ENCODE measurements at regions not wholly inside any gene's neighbourhood (a gene's known extent, or its start where the extent isn't known, plus 50 kb on each side); places are given as distances from the start of the nearest gene placed in this dataset.

DNA sequence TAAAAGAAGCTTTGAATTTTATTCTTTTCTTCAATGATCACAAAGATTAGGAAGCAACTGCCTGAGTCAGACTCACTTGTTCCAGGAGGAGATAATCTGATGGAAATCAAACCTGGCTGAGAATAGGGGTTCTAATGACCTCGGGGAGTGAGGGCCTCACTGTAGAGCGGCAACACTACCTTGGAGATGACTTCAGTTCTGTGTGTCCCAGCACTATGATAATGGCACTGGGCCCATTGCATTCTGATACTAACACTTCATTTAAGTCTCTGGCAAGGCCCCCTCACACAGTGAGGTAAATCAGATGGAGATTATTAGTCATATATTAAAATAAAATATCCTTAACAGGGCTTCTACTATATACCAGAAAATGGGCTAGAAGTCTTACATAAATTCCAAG, 233.3 kb upstream of the EGLN3 start:
- DNase-seq = no peak
- intact Hi-C loops (cut with DNase I) = no loop called here

DNA sequence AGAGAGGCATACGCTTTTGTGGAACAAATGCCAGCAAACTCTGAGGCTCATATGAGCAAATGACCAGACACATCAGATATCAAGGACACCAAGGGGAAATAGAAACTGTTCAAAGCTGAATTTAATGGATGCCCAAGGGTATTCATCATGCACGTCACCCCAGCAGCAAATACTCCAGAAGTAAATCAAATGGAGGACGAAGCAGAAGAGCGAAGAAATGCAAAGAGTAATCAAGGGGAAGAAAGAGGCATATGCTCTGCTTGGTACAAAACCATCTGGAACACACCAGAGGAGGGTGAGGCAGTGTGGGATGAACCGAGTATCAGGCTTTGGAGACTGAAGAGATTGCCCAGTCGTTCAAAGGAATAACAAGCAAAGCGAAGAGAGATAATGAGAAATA, 232.6 kb upstream of the EGLN3 start:
- intact Hi-C loops (cut with DNase I) = no loop called here
- DNase-seq = no peak

DNA sequence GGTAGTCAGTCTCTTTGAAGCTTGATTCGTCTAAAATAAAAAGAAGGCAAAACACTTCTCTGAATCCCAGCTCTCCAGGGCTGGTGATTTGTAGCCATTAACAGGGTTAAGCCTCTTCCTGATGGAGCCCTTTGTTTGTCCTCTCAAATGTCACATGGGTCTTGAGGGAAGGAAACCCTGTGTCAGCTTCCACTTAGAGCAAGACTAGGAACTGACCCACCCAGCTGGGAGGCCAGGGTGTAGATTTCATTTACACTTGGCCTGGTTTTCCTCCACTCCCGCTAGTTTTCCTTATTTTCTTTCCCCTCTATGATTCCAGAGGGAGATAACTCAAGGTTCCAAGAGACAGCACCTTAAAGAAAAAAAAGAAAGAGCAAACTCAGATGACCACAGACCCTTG, 230.5 kb upstream of the EGLN3 start:
- intact Hi-C loops (cut with DNase I) = no loop called here
- DNase-seq = no peak

DNA sequence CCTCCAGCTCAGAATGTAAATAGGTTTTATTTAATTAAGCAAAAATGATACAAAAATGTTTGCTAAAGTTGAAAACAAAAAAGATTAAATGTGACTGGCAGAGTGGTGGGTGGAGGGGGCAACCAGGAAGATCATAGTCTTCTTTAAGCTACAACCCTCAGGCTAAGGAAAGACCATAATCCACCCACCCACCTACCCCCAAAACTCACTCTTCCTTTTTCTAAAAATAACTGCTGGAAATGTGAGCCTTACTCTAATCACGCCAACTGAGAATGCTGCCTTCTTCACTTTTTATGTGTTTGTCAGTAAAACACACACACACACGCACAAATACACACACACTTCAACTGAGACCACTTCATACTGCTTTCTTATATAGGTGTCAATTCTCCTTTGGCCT, 230.0 kb upstream of the EGLN3 start:
- intact Hi-C loops (cut with DNase I) = no loop called here

DNA sequence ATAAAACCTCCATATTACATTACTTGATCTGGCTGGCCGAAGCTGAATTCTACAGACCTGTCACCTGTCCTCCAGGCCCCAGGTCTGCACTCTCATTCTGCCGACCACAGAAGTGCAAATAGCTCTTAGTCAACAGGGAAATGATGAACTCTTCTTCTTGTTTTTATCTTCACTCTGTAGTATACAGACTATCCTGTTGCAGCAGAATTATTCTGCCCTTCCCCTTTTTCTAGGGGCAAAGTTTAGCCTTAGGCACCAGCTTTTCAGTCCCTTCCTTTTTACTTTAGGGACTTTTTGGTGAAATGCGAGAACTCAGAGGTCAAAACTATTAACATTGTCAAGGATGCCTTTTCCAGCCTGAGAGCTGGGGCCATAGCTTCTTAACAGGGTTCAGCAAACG, 229.6 kb upstream of the EGLN3 start:
- intact Hi-C loops (cut with DNase I) = no loop called here
- no peak for DNase-seq

More for the DNA sequence above, 230.0 kb upstream of the EGLN3 start:
- DNase-seq = no peak

DNA sequence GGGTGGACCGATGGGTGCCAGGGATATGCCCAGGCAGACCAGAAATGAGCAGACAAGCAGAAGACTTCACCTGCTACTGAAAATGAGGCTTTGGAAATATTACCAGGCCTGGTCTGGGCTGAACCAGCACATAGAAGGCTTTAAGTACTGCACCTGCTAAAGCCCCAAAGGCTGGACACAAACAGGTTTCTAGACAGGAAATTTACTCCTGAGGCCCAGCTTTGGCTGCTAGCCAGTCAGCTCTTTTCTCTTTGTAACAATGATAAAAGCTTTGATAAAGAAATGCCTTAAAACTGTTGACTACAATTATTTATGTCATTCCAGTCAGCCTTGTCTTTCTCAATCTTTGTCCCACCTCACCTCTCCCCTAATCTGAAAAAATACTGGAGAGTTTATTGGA, 228.9 kb upstream of the EGLN3 start:
- DNase-seq = no peak
- intact Hi-C loops (cut with DNase I) = no loop called here

DNA sequence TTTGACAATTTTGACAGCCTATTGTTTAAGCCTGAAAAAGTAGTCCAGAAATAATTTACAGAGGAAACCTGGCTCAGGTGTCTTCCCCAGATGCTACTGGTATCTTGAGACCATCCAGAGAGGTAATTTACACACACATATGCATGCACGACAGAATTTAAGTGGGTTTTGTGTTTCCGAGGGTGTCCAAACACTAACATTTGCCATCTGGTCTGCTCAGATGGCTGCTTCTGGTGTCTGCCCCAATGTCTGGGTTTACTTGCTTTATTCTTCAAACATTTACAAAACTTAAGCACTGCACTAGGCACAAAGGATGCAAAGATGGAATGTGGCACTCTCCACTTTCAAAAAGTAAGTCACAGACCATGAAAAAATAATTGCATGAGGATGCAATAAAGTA, 226.6 kb upstream of the EGLN3 start:
- no peak for DNase-seq
- intact Hi-C loops (cut with DNase I) = no loop called here

DNA sequence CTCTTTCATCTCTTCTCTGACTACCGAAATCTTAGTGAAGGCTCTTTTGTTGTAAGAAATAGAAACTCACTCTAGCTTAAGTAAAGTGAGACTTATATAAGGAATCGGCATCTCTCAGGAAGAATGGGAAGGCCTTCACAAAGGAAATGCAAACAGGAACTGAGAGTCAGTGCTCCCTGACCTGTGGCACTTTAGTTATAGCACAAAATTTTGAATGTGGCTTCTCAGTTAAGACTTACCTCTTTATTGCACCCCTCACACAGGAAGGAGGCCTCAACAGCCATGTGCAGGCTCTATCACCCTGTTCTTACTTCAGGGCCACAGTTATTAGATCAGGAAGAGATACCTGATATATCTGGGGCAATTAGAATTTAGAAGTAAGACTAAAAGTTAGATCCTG, 224.7 kb upstream of the EGLN3 start:
- DNase-seq = no peak
- intact Hi-C loops (cut with DNase I) = no loop called here

DNA sequence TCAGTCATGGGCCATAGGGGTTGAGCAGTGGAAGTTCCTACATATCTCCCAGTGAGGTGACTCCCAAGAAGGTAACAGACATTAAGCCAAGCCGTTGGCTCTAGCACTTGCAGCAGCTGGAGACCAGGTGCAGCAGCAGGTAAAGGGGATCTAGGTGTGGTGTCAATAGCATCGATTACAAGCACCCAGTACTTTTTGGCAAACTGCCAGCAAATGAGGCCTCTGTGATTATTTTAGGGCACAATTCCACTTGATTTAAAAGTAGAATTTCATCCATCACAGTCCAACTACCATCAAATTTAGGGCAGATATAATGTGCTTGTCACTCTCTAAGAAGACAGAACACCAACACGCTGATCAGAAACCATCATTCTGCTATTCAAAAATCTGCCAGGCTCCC, 224.1 kb upstream of the EGLN3 start:
- intact Hi-C loops (cut with DNase I) = no loop called here
- no peak for DNase-seq

DNA sequence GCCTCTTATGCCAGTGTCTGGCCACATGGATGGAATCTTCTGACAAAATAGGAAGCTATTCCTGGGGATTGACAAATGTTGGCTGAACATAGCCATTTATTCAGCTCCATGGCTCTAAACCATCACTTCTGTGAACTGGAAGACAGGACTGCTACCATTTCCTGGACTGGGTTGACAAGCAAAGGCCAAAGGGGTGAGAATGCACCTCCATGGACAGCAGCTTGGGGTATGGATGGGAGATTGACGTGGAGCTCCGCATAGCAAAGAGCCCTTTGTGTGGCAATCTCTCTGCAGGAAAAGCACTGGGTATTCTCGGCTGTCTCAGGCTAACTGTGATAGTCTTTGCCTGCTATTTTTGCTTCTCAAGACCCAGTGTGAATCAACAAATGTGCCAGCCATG, 223.0 kb upstream of the EGLN3 start:
- no peak for DNase-seq
- intact Hi-C loops (cut with DNase I) = no loop called here

DNA sequence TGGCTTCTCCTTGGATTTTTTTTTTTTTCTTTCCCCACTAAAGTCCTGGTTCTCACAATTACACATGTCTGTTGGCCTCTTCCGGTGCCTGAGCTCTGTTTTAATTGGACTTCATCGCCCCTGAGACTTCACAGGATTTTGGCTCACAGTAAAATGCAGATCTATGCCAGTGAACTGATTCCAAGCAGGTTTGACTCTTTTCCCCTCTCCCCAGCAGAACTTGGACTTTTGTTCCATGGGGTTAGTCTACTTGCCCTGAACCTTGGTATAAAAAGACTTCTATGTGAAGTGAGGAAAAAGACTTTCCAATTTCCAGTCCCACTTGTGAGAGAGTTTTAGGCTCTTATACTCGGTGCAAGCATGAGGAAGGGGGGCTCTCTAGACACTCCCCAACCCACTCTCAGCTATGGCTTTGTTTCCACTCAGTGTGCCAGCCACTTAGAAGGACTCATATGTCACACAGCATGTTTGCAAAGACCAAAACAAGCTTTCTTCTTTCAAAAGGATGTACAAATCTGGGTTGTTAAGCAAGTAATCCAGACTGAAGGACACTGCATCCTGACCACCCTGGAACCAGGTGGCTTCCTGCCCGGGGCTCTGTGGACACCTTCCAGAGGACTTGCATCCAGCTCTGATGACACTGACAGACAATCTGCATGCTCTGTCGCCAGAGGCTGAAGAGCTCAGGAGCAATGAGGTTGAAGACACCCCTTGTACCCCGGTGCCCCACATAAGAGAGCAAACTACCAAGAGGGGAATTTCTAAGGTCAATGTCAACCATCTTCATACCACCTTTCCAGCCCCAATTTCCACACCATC, 221.9 kb upstream of the EGLN3 start:
- intact Hi-C loops (cut with DNase I) = no loop called here
- no peak for DNase-seq

DNA sequence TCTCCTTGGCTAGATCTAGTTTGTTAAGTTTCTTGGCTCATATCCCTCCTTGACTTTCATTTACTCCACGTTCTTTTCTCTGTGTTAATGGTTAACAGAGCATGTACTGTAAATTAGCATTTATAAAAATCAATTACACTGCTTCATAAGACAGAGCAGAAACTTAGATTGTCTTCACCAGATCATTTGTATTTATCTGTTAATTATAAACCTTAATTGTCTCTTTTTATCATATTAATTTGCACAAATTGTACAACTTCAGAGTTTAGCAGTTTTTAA, 221.2 kb upstream of the EGLN3 start:
- DNase-seq = no peak
- intact Hi-C loops (cut with DNase I) = no loop called here

DNA sequence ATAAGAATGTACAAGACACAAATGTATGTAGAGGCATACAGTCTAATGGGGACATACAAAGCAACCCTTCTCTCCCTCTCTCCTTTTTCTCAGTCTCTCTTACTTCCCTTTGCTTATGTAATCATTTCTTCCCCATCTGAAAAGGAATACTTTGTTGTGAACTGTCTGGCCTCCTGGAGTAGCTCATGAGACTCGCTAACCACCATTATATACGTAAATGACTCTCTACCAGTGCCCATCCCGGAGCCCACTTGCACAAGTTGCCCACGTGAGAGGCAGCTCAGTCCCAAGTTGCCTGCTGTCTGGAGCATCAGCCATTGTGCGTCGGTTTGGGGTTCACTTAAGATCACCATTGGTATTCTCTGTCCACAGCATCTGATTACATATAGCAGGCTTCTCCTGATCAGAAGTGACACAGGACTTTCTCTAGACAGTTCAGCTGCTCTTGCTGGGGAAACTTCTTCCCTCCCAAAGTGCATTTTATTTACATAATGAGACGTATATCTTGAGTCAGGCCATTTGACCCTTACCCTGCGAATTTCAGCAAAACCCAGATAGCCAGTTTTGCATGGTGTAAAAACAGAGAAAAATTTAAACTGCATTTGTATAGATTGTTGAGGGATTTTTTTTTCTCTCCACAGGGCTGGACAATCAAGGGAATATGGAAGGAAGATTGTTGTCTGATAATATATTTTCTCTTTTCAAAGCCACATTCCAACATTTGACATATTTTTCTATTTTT, 220.7 kb upstream of the EGLN3 start:
- no peak for DNase-seq
- intact Hi-C loops (cut with DNase I) = no loop called here

DNA sequence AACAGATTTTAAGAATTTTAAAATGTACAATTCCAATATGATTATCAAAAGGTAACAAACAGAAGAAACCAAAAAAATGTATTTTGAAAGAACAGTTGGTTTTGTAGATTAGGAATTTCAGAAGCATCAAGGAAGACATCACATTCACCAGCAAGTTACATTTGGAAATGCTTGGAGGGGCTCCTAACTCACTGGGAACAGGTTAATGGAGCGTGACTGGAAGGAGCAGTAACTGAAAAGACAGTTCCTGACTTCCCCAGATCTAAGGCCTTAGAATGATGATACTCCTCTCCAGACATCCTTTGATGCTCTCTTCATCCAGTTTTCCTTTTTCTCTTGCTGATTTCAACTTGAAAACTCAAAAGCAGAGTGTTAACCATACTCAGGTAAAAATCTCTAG, 220.0 kb upstream of the EGLN3 start:
- intact Hi-C loops (cut with DNase I) = no loop called here
- DNase-seq = no peak

DNA sequence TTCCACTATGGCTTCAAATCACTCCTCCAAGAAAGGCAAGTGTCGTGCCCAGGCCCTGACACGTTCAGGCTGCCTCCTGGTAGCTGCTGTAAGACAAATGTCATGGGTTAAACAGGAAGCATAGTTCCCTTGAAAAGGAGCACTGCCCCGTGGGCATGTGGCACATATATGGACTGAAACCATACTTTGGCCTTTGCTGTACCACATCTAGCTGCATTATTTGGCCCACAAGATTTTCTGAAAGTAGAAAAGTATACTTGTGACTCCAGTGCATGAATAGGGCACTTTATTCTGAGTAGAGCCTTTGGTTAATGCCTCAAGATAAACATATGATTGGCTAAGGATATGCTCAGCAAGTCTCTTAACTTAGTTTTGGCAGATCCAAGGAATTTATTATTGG, 218.7 kb upstream of the EGLN3 start:
- intact Hi-C loops (cut with DNase I) = no loop called here

DNA sequence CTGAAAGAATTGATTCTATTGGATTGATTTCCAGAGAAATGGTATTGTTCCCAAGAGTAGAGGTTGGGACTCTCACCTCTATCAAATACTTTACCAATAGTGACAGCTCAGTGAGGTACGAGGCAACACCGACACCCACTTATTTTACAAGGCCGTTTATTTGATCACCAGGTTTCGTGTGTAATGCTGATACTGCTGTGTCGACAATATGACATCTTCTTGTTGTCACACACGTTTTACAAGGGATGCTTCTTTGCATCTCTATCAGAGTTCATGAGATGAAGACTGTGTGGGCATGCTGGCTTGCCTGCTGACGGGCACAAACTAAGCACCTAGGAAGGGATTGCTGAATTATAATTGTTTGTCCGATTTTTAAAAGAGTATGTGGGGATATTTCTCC, 217.8 kb upstream of the EGLN3 start:
- DNase-seq = no peak
- intact Hi-C loops (cut with DNase I) = no loop called here

More for the DNA sequence above, 218.7 kb upstream of the EGLN3 start:
- DNase-seq = no peak

DNA sequence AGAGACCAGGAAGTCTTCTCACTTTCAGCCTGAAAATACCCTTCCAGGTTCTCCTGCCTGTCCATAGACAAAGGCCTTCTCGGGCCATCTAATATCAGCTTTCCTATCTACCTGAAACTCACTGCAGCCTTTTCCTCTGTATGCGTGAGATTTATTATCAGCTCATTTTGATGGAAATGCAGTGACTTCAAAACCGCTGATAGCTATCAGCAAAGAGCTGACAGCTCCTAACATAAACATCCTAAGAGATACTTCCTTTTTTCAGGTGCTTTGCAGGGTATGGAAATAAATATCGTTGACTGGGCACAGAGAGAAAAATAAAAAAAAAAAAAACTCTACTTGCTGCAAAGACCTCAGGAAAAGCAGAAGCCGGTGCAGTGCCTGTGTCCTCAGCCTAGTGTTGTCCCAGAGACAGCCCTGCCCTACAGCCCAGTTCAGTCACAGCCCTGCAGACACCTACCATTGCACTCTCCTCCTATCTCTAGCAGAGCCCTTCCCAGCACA, 215.0 kb upstream of the EGLN3 start:
- DNase-seq = no peak
- intact Hi-C loops (cut with DNase I) = no loop called here

DNA sequence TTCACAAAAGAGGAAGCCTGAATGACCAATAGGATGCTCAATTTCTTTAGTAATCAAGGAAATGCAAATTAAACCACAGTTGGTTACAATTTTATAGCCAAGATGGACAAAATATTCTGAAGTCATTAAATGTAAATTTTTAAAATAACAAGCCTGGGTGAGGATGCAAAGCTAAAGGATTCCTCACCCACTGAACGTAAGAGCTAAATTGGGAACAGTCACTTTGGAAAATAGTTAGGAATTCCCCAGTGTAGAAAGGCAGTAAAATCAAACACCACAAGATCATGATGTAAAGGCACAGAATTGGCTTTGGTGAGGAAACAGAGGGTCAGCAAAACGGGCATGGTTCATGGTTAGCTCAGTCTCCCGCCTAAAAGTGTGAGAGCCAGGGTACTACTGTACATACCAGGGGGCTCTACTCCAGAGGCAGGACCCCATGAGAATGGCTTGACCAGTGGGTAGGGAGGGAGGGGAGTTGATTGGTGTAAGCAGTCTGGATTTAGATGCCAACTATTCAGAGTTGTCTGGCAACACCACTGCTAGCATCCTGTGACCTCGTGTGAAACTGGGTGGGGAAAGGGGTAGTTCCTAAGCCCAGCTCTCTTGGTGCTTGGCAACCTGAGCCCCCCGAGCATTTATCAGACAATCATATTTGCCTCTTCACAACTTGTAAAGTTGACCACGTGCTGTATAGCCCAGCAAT, 213.4 kb upstream of the EGLN3 start:
- DNase-seq = no peak
- intact Hi-C loops (cut with DNase I) = no loop called here

DNA sequence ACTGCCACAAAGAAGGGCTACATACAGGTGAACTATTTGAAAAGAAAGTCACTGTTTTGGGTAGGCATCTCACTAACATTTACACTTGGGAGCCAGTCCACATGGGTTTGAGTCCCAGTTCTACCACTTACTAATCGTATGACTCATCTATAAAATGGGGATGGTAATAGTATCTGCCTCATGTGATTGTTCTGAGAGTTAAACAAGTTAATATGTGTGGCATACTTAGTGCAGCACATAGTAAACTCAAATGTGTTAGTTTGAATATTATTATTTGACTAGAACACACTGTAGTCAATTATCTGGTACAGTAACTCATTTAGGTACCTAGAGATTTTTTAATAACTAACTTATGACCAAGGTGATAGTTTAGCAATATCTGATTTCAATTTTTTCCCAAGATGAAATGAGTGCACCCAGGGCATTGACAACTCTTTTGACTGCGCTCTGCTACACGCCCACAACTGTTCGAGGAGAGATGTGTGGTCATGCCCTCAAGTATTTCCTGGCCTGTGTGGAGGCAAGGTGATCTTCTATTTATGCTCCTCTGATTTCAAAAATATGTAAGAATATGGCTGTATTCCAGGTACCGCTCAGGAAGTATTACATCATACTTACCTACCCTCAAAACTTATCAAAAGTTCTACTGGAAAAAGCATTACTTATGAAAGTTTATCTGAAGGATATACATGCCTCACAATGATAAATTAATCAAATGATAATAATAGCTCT, 210.6 kb upstream of the EGLN3 start:
- intact Hi-C loops (cut with DNase I) = no loop called here
- no peak for DNase-seq

DNA sequence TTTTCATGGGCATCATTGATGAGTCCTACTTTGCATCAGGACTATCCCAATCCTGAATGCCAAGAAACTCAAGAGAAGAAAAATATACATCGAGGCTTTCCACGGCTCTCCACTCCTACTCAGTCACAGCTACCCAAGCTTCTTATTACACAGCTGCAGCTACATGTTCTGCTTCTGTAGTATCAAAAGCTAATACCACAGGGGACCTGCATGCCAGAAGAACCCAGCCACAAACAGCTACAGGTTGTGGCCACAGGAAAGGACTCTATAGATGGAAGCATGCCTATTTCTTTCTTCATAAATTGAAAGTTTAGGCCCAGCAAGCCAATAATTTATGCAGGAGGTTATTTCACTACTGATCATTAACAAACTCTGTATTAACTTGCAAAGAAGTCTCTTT, 209.7 kb upstream of the EGLN3 start:
- DNase-seq = no peak
- intact Hi-C loops (cut with DNase I) = no loop called here

DNA sequence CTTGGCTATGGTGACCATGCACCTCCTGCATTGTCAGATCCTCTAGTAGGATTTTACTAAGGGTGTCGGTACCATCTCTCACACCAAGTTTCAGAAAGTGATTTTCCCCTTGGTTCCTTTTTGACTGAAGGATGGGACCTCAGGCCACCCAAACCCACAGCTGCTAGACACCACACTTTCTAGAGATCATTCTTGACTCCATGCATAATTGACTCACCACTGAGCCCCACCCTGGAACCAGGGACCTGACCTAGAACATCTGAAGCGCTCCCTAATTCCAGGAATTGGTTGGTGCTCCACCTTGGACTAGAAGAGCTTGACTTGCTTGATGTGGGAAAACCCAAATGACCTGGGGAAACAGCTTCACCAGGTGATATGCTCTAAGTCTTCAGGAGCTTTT, 206.8 kb upstream of the EGLN3 start:
- no peak for DNase-seq
- intact Hi-C loops (cut with DNase I) = no loop called here
